ENCODE measurements at regions not wholly inside any gene's neighbourhood (a gene's known extent, or its start where the extent isn't known, plus 50 kb on each side); places are given as distances from the start of the nearest gene placed in this dataset.

DNA sequence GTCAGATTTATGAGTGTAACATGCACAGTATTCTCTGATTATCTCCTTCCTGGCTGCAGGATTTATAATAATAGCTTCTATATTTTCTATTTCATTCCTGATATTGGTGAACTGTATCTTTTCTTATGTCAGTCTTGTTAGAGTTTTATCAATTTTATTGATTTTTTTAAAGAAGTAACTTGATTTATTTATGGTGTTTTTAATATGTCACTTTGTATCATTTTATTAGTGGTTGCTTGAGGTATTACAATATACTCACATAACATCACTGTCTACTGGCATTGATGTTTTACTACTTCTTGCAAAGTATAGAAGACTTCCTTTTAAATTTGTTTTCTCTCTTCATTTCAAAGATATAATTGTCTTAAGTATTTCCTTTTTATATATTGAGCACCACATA is 270.5 kb upstream of the GYPC start:
- peak in 1 of 9 donors; percentile 30 for TF ChIP-seq CTCF (IDR thresholded peaks at IDR 0.05)
- H3K4me3 ChIP-seq = no peak overlapping the region
- no peaks in the 10 kb centered on the region for H3K36me3 ChIP-seq
- peaks cover 0 to 30% (median 5%) of the 10 kb centered on the region in 11 donors for H3K9me3 ChIP-seq
- H3K27ac ChIP-seq = no peak overlapping the region
- ATAC-seq (no peak), DNase-seq (no peak)
- intact Hi-C loops (cut with DNase I) = no loop called here
- peaks cover 0 to 5% (median 0%) of the 10 kb centered on the region in 9 donors for H3K4me1 ChIP-seq
- H3K27me3 ChIP-seq = peaks cover 0 to 8% (median 0%) of the 10 kb centered on the region in 7 donors

GRCh38 chr2:126385983-126386382 is 270.0 kb upstream of the GYPC start:
- ATAC-seq (no peak), DNase-seq (no peak)
- no peak for TF ChIP-seq CTCF (IDR thresholded peaks at IDR 0.05)
- Histone ChIP-seq H3K9me3 (peaks cover 0 to 30% (median 5%) of the 10 kb centered on the region in 11 donors), H3K27ac (no peak overlapping the region), H3K4me3 (no peak overlapping the region), H3K27me3 (peaks cover 0 to 6% (median 0%) of the 10 kb centered on the region in 7 donors), H3K4me1 (peaks cover 0 to 5% (median 0%) of the 10 kb centered on the region in 9 donors), H3K36me3 (no peaks in the 10 kb centered on the region)
- intact Hi-C loops (cut with DNase I) = no loop called here

DNA sequence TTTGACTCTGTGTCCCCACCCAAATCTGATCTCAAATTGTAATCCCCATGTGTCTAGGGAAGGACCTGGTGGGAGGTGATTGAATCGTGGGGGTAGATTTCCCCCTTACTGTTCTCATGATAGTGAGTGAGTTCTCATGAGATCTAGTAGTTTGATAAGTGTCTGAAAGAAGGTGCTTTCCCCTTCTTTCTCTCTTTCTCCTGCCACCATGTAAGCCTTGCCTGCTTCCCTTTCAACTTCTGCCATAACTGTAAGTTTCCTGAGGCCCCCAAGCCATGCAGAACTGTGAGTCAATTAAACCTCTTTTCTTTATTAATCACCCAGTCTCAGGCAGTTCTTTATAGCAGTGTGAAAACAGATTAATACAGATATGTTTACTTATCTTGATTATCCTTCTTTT is 266.5 kb upstream of the GYPC start:
- Histone ChIP-seq H3K9me3 (peaks cover 0 to 30% (median 5%) of the 10 kb centered on the region in 11 donors), H3K4me3 (no peak overlapping the region), H3K27me3 (no peaks in the 10 kb centered on the region), H3K4me1 (no peaks in the 10 kb centered on the region), H3K36me3 (no peaks in the 10 kb centered on the region), H3K27ac (no peak overlapping the region)
- intact Hi-C loops (cut with DNase I) = no loop called here
- 72 to 73% methylated on average over 1 of the region's 1 CpG for WGBS, 2 donors
- DNase-seq (no peak), ATAC-seq (no peak)
- no peak for TF ChIP-seq CTCF (IDR thresholded peaks at IDR 0.05)

DNA sequence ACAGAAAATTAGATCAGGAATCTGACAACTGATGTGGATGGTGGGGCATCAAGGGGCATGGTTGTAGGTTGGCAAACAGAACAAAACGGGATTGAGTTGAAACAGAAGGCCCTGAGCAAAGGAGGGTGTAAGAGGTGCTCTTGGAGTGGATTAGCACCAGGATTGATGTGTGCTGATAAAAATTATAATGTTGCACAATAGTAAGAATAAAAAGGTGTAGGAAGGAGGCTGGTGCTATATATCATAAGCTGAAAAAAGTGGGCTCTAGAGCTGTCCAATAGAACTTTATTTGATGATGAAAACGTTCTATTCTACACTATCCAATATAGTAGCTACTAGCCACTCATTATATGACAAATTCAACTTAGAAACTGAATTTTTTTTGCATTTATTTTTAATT is 263.1 kb upstream of the GYPC start:
- TF ChIP-seq CTCF (IDR thresholded peaks at IDR 0.05) = no peak

More for the DNA sequence above, 263.1 kb upstream of the GYPC start:
- H3K9me3 ChIP-seq = peaks cover 0 to 11% (median 0%) of the 10 kb centered on the region in 11 donors
- intact Hi-C loops (cut with DNase I) = no loop called here
- WGBS, 2 donors = 64 to 73% methylated on average over 2 of the region's 2 CpGs
- no peak overlapping the region for H3K4me3 ChIP-seq
- no peaks in the 10 kb centered on the region for H3K27me3 ChIP-seq
- no peak for ATAC-seq
- no peaks in the 10 kb centered on the region for H3K36me3 ChIP-seq
- no peak for DNase-seq
- no peaks in the 10 kb centered on the region for H3K4me1 ChIP-seq
- H3K27ac ChIP-seq = no peak overlapping the region
